GM06990 (cell line): ENCODE measurements at regions not wholly inside any gene's neighbourhood (a gene's known extent, or its start where the extent isn't known, plus 50 kb on each side); places are given as distances from the start of the nearest gene placed in this dataset.

Source experiments
- DNase-seq: peaks from one replicate; pipeline ENCODE4 v3.0.0-alpha.2; 2011; ENCODE audit not compliant: insufficient read length; ENCODE audit errors: extremely low read depth
- H3K27me3 ChIP-seq: replicated peaks from 2 replicates; pipeline ENCODE4 v1.6.0; 2011; ENCODE audit warnings: low read length; ENCODE audit not compliant: control insufficient read depth, insufficient read depth
- H3K36me3 ChIP-seq: 2 replicates; pipeline ENCODE4 v1.5.1; 2011; ENCODE audit warnings: low read length; ENCODE audit not compliant: control insufficient read depth, insufficient read depth
- H3K4me3 ChIP-seq: replicated peaks from 2 replicates; pipeline ENCODE4 v1.5.1; 2011; ENCODE audit warnings: low read depth, mild to moderate bottlenecking, control low read depth, low read length
- CTCF ChIP-seq: IDR thresholded peaks from 2 replicates; pipeline ENCODE4 v1.5.1; 2011; ENCODE audit warnings: low read length, control low read depth, mild to moderate bottlenecking, inconsistent platforms; ENCODE audit not compliant: insufficient read depth, poor library complexity, severe bottlenecking

GRCh38 chr1:239274242-239274830, 112.0 kb upstream of the CHRM3 start:
- DNase-seq, result no peak
- no peaks in the 10 kb centered on the region for H3K36me3 ChIP-seq
- no peaks in the 10 kb centered on the region for H3K27me3 ChIP-seq
- H3K4me3 ChIP-seq, result no peak overlapping the region
- no peak for TF ChIP-seq CTCF

DNA sequence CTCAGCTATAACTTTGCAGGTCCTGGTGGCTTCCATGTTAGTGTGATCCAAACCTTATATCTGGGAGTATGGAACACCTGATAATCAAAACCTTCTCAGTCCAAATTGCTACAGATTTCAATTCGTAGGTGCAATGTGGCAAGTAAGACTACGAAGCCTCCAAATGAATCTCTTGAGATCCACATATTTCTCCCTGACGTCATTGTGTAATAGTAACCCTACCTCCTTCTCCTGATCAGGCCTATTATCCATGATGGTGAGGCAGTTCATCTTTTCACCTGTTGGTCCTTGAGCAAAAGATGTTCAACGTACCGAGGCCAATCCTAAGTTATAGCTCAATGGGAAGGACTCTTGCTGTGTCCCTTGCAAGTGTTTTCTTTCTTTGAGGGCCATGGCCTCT, 115.9 kb upstream of the CHRM3 start:
- no peaks in the 10 kb centered on the region for H3K36me3 ChIP-seq
- H3K4me3 ChIP-seq, result no peak overlapping the region
- H3K27me3 ChIP-seq, result no peaks in the 10 kb centered on the region
- TF ChIP-seq CTCF, result no peak
- no peak for DNase-seq

GRCh38 chr1:239269706-239270105, 116.7 kb upstream of the CHRM3 start:
- no peaks in the 10 kb centered on the region for H3K36me3 ChIP-seq
- DNase-seq, result no peak
- H3K4me3 ChIP-seq, result no peak overlapping the region
- no peak for TF ChIP-seq CTCF
- H3K27me3 ChIP-seq, result no peaks in the 10 kb centered on the region

DNA sequence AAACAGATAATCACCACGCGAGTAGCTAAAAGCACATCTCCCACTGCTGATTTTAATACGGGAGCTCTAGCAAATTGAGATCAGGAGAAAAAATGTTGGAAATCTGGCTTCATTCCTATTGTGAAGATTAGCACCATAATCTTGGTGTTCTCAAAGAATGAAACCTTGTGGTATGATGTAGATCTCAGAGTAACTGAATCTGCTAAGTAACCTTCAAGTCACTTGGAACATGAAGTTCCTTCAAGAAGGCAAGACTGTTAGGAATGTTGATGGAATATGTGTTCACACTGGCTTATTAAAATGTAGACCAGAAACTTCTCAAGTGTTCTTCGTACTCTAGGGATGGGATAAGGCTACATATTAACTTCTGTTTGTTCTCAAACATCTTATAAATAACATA, 117.4 kb upstream of the CHRM3 start:
- no peak for DNase-seq
- TF ChIP-seq CTCF, result no peak
- Histone ChIP-seq H3K27me3 (no peaks in the 10 kb centered on the region), H3K4me3 (no peak overlapping the region), H3K36me3 (no peaks in the 10 kb centered on the region)

- H3K27me3 ChIP-seq, result no peaks in the 10 kb centered on the region
- no peak overlapping the region for H3K4me3 ChIP-seq
- H3K36me3 ChIP-seq, result no peaks in the 10 kb centered on the region
- DNase-seq, result no peak
- no peak for TF ChIP-seq CTCF
Measured at GRCh38 chr1:239268007-239268406, 118.4 kb upstream of the CHRM3 start.

GRCh38 chr1:239263801-239264200, 122.6 kb upstream of the CHRM3 start:
- Histone ChIP-seq H3K4me3 (no peak overlapping the region), H3K36me3 (no peaks in the 10 kb centered on the region), H3K27me3 (no peaks in the 10 kb centered on the region)
- no peak for DNase-seq
- TF ChIP-seq CTCF, result no peak
